SK-N-SH (cell line): ENCODE measurements at regions not wholly inside any gene's neighbourhood (a gene's known extent, or its start where the extent isn't known, plus 50 kb on each side); places are given as distances from the start of the nearest gene placed in this dataset.

ENCODE experiments used
- CTCF ChIA-PET: fragments of 300-600, 350-600 bp; formaldehyde crosslinking; extraction: SDS; loops from one replicate; lab custom pipeline; 2021; lab: Yijun Ruan, JAX
- POLR2A ChIA-PET: fragments of 350-600 bp; sonication (Branson Sonifier 250); formaldehyde crosslinking; extraction: SDS; loops from one replicate; lab custom pipeline; 2020; ENCODE audit warnings: antibody characterized with exemption, inconsistent platforms; lab: Yijun Ruan, JAX
- DNase-seq: peaks from one replicate; pipeline ENCODE4 v3.0.0; 2012
- H2AFZ ChIP-seq: fragments of 200-600 bp; sonication (generic); 2 replicates; pipeline ENCODE4 v1.8.1; 2016; ENCODE audit warnings: antibody characterized with exemption, mild to moderate bottlenecking, low read depth
- H3F3A ChIP-seq: fragments of 200-600 bp; sonication (generic); replicated peaks from 2 replicates; pipeline ENCODE3; 2016; ENCODE audit warnings: antibody characterized with exemption, mild to moderate bottlenecking; ENCODE audit not compliant: insufficient read depth
- H3K27ac ChIP-seq, 2 experiments: fragments of 200-500 bp in 1 of 2; fragments of 200-600 bp in 1 of 2; sonication (Bioruptor generic) in 1 of 2; sonication (generic), shearing (Covaris generic) in 1 of 2; 2 replicates each; pipeline versions ENCODE4 v1.5.1 to v1.6.1; 2014 to 2016; ENCODE audit warnings: low read depth in 2 of 2, inconsistent platforms in 1 of 2, low read length in 1 of 2, mild to moderate bottlenecking in 1 of 2, mixed read lengths in 1 of 2
- H3K27me3 ChIP-seq: fragments of 200-600 bp; sonication (generic), shearing (Covaris generic); 2 replicates; pipeline ENCODE4 v1.6.1; 2016; ENCODE audit warnings: mixed run types; ENCODE audit not compliant: insufficient read depth
- H3K36me3 ChIP-seq, 2 experiments: fragments of 200-500 bp in 1 of 2; fragments of 200-600 bp in 1 of 2; sonication (Bioruptor generic) in 1 of 2; sonication (generic) in 1 of 2; replicated peaks in 1 of 2; 2 replicates each; pipeline versions ENCODE3 to v1.5.1; 2014 to 2016; ENCODE audit warnings: low read length in 1 of 2, mild to moderate bottlenecking in 1 of 2; ENCODE audit not compliant: insufficient read depth in 2 of 2, control insufficient read depth in 1 of 2
- H3K4me1 ChIP-seq, 2 experiments: fragments of 200-500 bp in 1 of 2; fragments of 200-600 bp in 1 of 2; sonication (Bioruptor generic) in 1 of 2; sonication (generic), shearing (Covaris generic) in 1 of 2; 2 replicates each; pipeline versions ENCODE4 v1.5.1 to v1.6.1; 2014 to 2016; ENCODE audit warnings: low read depth in 1 of 2, low read length in 1 of 2, mixed run types in 1 of 2; ENCODE audit not compliant: insufficient read depth in 2 of 2, control insufficient read depth in 1 of 2
- H3K4me2 ChIP-seq: fragments of 200-600 bp; sonication (generic), shearing (Covaris generic); 2 replicates; pipeline ENCODE4 v1.6.1; 2017; ENCODE audit warnings: mixed run types
- H3K4me3 ChIP-seq, 2 experiments: fragments of 200-500 bp in 1 of 2; fragments of 200-600 bp in 1 of 2; sonication (Bioruptor generic) in 1 of 2; sonication (generic), shearing (Covaris generic) in 1 of 2; 2 replicates each; pipeline versions ENCODE4 v1.5.1 to v1.8.1; 2014 to 2016; ENCODE audit warnings: low read depth in 2 of 2, inconsistent platforms in 1 of 2, low read length in 1 of 2, mild to moderate bottlenecking in 1 of 2, mixed read lengths in 1 of 2, moderate library complexity in 1 of 2
- H3K79me2 ChIP-seq: fragments of 200-600 bp; sonication (generic); 2 replicates; pipeline ENCODE4 v1.8.1; 2017; ENCODE audit warnings: mild to moderate bottlenecking; ENCODE audit not compliant: insufficient read depth
- H3K9ac ChIP-seq: fragments of 200-600 bp; sonication (generic); 2 replicates; pipeline ENCODE4 v1.6.1; 2017; ENCODE audit warnings: mixed run types
- H3K9me2 ChIP-seq: fragments of 200-600 bp; sonication (generic); 2 replicates; pipeline ENCODE4 v1.6.1; 2017; ENCODE audit warnings: mixed run types
- H3K9me3 ChIP-seq: fragments of 200-600 bp; sonication (generic); 2 replicates; pipeline ENCODE4 v1.6.1; 2017; ENCODE audit warnings: mixed run types, mild to moderate bottlenecking, moderate library complexity
- H4K20me1 ChIP-seq: fragments of 200-600 bp; sonication (generic); 2 replicates; pipeline ENCODE4 v1.6.1; 2017; ENCODE audit warnings: mild to moderate bottlenecking, mixed run types; ENCODE audit not compliant: insufficient read depth
- ELF1 ChIP-seq: IDR thresholded peaks from 2 replicates; pipeline ENCODE4 v1.4.0; 2012
- EP300 ChIP-seq, 2 experiments: IDR thresholded peaks; 2 replicates each; pipeline versions ENCODE4 v1.4.0 to v1.6.1; 2012; ENCODE audit warnings: borderline replicate concordance in 1 of 2, low read depth in 1 of 2, low read length in 1 of 2
- FOXM1 ChIP-seq: IDR thresholded peaks from 2 replicates; pipeline ENCODE4 v1.4.0; 2012; ENCODE audit warnings: low read depth, mild to moderate bottlenecking
- GATA2 ChIP-seq: sonication (generic); formaldehyde crosslinking; IDR thresholded peaks from 2 replicates; pipeline ENCODE4 v1.5.0; 2020; ENCODE audit warnings: mild to moderate bottlenecking, missing genetic modification reagents
- JUND ChIP-seq: IDR thresholded peaks from 2 replicates; pipeline ENCODE4 v1.4.0; 2012
- MXI1 ChIP-seq: IDR thresholded peaks from 2 replicates; pipeline ENCODE4 v1.6.1; 2012; ENCODE audit warnings: mild to moderate bottlenecking, low read depth, low read length, improper control_type of control experiment
- POLR2AphosphoS5 ChIP-seq: IDR thresholded peaks from 2 replicates; pipeline ENCODE4 v1.6.1; 2012; ENCODE audit warnings: low read depth, low read length
- RFX5 ChIP-seq: IDR thresholded peaks from 2 replicates; pipeline ENCODE4 v1.6.1; 2012; ENCODE audit warnings: mild to moderate bottlenecking, improper control_type of control experiment, low read length
- RXRA ChIP-seq: IDR thresholded peaks from 2 replicates; pipeline ENCODE4 v1.4.0; 2012; ENCODE audit warnings: low read depth, mild to moderate bottlenecking, borderline replicate concordance
- SIN3A ChIP-seq: IDR thresholded peaks from 2 replicates; pipeline ENCODE4 v1.6.1; 2012; ENCODE audit warnings: low read depth, mild to moderate bottlenecking, low read length, moderate library complexity, borderline replicate concordance
- SMC3 ChIP-seq: IDR thresholded peaks from 2 replicates; pipeline ENCODE4 v1.6.1; 2012; ENCODE audit warnings: low read depth, low read length, improper control_type of control experiment
- TAF1 ChIP-seq: IDR thresholded peaks from 2 replicates; pipeline ENCODE4 v1.6.1; 2012; ENCODE audit warnings: low read depth, mild to moderate bottlenecking, low read length, moderate library complexity, borderline replicate concordance
- TEAD4 ChIP-seq: IDR thresholded peaks from 2 replicates; pipeline ENCODE4 v1.4.0; 2012; ENCODE audit warnings: mild to moderate bottlenecking, borderline replicate concordance; ENCODE audit not compliant: insufficient read depth
- WGBS: methylation state at CpG from one replicate; pipeline ENCODE4 v1.1.6; 2017; ENCODE audit warnings: low lambda C conversion rate; 5-methylcytosine and 5-hydroxymethylcytosine counted together
- TF ChIP-seq, protein P1 (sequence below): IDR thresholded peaks from 2 replicates; pipeline ENCODE4 v1.6.1; 2012; ENCODE audit warnings: mild to moderate bottlenecking, low read depth, low read length, moderate library complexity
- TF ChIP-seq, protein P2 (sequence below): IDR thresholded peaks from 2 replicates; pipeline ENCODE4 v1.4.0; 2012; ENCODE audit warnings: low read depth, borderline replicate concordance

DNA sequence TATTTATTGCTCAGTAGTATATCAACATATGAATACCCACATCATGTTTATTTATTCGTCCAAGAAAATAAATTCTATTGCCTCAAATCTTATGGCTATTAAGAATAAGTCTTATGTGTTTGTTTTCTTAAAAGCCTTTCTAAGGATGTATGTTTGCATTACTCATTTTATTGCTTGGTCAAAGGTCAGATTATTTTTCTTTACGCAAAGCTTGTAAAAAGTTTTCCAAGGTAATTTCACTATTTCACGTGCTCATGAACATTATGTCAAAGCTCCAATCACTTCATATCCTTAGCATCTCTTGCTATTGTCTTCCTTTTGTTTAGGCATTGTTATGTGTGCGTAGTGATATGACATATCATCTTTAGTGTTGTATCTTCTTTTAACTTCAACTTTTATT lies 258.5 kb upstream of the FSTL5 start:
- no peak for TF ChIP-seq TEAD4
- no peak for TF ChIP-seq SMC3
- TF ChIP-seq, protein P1, sequence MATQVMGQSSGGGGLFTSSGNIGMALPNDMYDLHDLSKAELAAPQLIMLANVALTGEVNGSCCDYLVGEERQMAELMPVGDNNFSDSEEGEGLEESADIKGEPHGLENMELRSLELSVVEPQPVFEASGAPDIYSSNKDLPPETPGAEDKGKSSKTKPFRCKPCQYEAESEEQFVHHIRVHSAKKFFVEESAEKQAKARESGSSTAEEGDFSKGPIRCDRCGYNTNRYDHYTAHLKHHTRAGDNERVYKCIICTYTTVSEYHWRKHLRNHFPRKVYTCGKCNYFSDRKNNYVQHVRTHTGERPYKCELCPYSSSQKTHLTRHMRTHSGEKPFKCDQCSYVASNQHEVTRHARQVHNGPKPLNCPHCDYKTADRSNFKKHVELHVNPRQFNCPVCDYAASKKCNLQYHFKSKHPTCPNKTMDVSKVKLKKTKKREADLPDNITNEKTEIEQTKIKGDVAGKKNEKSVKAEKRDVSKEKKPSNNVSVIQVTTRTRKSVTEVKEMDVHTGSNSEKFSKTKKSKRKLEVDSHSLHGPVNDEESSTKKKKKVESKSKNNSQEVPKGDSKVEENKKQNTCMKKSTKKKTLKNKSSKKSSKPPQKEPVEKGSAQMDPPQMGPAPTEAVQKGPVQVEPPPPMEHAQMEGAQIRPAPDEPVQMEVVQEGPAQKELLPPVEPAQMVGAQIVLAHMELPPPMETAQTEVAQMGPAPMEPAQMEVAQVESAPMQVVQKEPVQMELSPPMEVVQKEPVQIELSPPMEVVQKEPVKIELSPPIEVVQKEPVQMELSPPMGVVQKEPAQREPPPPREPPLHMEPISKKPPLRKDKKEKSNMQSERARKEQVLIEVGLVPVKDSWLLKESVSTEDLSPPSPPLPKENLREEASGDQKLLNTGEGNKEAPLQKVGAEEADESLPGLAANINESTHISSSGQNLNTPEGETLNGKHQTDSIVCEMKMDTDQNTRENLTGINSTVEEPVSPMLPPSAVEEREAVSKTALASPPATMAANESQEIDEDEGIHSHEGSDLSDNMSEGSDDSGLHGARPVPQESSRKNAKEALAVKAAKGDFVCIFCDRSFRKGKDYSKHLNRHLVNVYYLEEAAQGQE = no peak
- TF ChIP-seq JUND = no peak
- no peak for TF ChIP-seq RXRA
- no peak for TF ChIP-seq FOXM1
- no peak for TF ChIP-seq RFX5
- no peak for TF ChIP-seq SIN3A
- TF ChIP-seq POLR2AphosphoS5 = no peak
- no peak for TF ChIP-seq MXI1
- TF ChIP-seq GATA2 (CRISPR knock-in tag) = no peak
- no peak for TF ChIP-seq EP300 (IDR thresholded peaks at IDR 0.05; ENCODE audit: borderline replicate concordance in 1 of 2, low read depth in 1 of 2, low read length in 1 of 2)
- TF ChIP-seq, protein P2, sequence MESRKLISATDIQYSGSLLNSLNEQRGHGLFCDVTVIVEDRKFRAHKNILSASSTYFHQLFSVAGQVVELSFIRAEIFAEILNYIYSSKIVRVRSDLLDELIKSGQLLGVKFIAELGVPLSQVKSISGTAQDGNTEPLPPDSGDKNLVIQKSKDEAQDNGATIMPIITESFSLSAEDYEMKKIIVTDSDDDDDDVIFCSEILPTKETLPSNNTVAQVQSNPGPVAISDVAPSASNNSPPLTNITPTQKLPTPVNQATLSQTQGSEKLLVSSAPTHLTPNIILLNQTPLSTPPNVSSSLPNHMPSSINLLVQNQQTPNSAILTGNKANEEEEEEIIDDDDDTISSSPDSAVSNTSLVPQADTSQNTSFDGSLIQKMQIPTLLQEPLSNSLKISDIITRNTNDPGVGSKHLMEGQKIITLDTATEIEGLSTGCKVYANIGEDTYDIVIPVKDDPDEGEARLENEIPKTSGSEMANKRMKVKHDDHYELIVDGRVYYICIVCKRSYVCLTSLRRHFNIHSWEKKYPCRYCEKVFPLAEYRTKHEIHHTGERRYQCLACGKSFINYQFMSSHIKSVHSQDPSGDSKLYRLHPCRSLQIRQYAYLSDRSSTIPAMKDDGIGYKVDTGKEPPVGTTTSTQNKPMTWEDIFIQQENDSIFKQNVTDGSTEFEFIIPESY = no peak
- TF ChIP-seq TAF1 = no peak
- no peak for TF ChIP-seq ELF1
- TF ChIP-seq, all 33 proteins: peak for 0
- Histone ChIP-seq H3K79me2 (no peaks in the 10 kb centered on the region), H3K36me3 (no peaks in the 10 kb centered on the region), H3K4me1 (no peaks in the 10 kb centered on the region), H3K9ac (no peak overlapping the region), H3K4me3 (no peak overlapping the region), H4K20me1 (no peaks in the 10 kb centered on the region), H3K27me3 (no peaks in the 10 kb centered on the region), H3K27ac (no peak overlapping the region), H3K9me3 (no peaks in the 10 kb centered on the region), H3K9me2 (no peaks in the 10 kb centered on the region), H3F3A (no peaks in the 10 kb centered on the region), H2AFZ (no peak overlapping the region), H3K4me2 (no peak overlapping the region)
- ChIA-PET CTCF (no interaction called here), POLR2A (no interaction called here)
- 50% methylated on average over 4 of the region's 4 CpGs for WGBS
- DNase-seq = no peak
